ENCODE measurements at regions not wholly inside any gene's neighbourhood (a gene's known extent, or its start where the extent isn't known, plus 50 kb on each side); places are given as distances from the start of the nearest gene placed in this dataset.

DNA sequence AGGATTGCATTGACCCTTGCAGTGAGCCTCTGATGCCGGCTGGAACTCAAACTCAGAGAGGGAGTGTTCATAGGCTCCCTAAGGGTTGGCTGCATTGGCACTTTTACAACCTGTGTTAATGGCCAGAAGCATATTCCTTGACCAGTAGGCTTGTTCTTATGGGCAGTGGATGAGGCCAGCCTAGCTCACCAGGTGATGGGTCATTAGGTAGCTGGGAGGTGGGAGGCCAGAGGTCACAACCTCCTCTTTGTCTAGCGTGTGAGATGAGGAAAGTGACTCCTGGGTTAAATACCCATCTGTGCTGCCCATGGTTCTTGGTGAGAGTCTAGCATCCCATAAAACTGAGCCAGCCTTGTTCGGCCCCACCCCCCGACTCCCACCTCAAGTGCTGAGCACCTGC, 275.7 kb upstream of the CTNNB1 start:
- TF ChIP-seq, protein P1, sequence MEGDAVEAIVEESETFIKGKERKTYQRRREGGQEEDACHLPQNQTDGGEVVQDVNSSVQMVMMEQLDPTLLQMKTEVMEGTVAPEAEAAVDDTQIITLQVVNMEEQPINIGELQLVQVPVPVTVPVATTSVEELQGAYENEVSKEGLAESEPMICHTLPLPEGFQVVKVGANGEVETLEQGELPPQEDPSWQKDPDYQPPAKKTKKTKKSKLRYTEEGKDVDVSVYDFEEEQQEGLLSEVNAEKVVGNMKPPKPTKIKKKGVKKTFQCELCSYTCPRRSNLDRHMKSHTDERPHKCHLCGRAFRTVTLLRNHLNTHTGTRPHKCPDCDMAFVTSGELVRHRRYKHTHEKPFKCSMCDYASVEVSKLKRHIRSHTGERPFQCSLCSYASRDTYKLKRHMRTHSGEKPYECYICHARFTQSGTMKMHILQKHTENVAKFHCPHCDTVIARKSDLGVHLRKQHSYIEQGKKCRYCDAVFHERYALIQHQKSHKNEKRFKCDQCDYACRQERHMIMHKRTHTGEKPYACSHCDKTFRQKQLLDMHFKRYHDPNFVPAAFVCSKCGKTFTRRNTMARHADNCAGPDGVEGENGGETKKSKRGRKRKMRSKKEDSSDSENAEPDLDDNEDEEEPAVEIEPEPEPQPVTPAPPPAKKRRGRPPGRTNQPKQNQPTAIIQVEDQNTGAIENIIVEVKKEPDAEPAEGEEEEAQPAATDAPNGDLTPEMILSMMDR (IDR thresholded peaks at IDR 0.05 in 4 of 5, conservative IDR thresholded peaks at IDR 0.05 in 1 of 5), result no peak
- no peak for TF ChIP-seq POLR2A (IDR thresholded peaks at IDR 0.05)
